ENCODE measurements at regions not wholly inside any gene's neighbourhood (a gene's known extent, or its start where the extent isn't known, plus 50 kb on each side); places are given as distances from the start of the nearest gene placed in this dataset.

GRCh38 chr19:29093553-29093908, 119.4 kb downstream of the UQCRFS1 start:
- DNase-seq = no peak

GRCh38 chr19:29092712-29093552, 120.0 kb downstream of the UQCRFS1 start:
- no peak for DNase-seq

GRCh38 chr19:29090783-29091526, 122.0 kb downstream of the UQCRFS1 start:
- no peak for DNase-seq

- DNase-seq = no peak
These were observed 123.6 kb downstream of the UQCRFS1 start for GRCh38 chr19:29089315-29089870.

- no peak for DNase-seq
These were observed 124.2 kb downstream of the UQCRFS1 start for GRCh38 chr19:29088761-29089160.

- DNase-seq = no peak
These were observed 126.3 kb downstream of the UQCRFS1 start for GRCh38 chr19:29086646-29087045.

GRCh38 chr19:29086182-29086581, 126.8 kb downstream of the UQCRFS1 start:
- no peak for DNase-seq

- DNase-seq = no peak
These were observed 127.3 kb downstream of the UQCRFS1 start for GRCh38 chr19:29085630-29086029.

GRCh38 chr19:29085206-29085605, 127.7 kb downstream of the UQCRFS1 start:
- no peak for DNase-seq

GRCh38 chr19:29084266-29084665, 128.7 kb downstream of the UQCRFS1 start:
- DNase-seq = no peak

- no peak for DNase-seq
These were observed 129.1 kb downstream of the UQCRFS1 start for GRCh38 chr19:29083863-29084262.

GRCh38 chr19:29079356-29080032, 133.5 kb downstream of the UQCRFS1 start:
- no peak for DNase-seq

GRCh38 chr19:29076963-29077362, 136.0 kb downstream of the UQCRFS1 start:
- no peak for DNase-seq

- DNase-seq = no peak
These were observed 136.8 kb downstream of the UQCRFS1 start for GRCh38 chr19:29076161-29076560.

GRCh38 chr19:29075149-29075548, 137.8 kb downstream of the UQCRFS1 start:
- DNase-seq = no peak

GRCh38 chr19:29074579-29074978, 138.4 kb downstream of the UQCRFS1 start:
- no peak for DNase-seq

- DNase-seq = no peak
These were observed 145.1 kb downstream of the UQCRFS1 start for GRCh38 chr19:29067831-29068230.

GRCh38 chr19:29062475-29063435, 150.2 kb downstream of the UQCRFS1 start:
- DNase-seq = no peak

- no peak for DNase-seq
These were observed 152.1 kb downstream of the UQCRFS1 start for GRCh38 chr19:29060813-29061364.

- no peak for DNase-seq
These were observed 156.4 kb downstream of the UQCRFS1 start for GRCh38 chr19:29056535-29056934.

- no peak for DNase-seq
These were observed 157.9 kb downstream of the UQCRFS1 start for GRCh38 chr19:29054886-29055675.

Measured in COR-L47 (cell line).